ENCODE measurements at regions not wholly inside any gene's neighbourhood (a gene's known extent, or its start where the extent isn't known, plus 50 kb on each side); places are given as distances from the start of the nearest gene placed in this dataset.

- intact Hi-C loops (cut with DNase I): no loop called here
- 92 to 93% methylated on average over 25 of the region's 25 CpGs for WGBS, 2 donors
- ATAC-seq: no peak
- Histone ChIP-seq H3K27ac (no peak overlapping the region), H3K9me3 (peaks cover 0 to 8% (median 3%) of the 10 kb centered on the region in 11 donors), H3K36me3 (no peaks in the 10 kb centered on the region), H3K4me1 (no peaks in the 10 kb centered on the region), H3K4me3 (no peak overlapping the region), H3K27me3 (peaks cover 0 to 6% (median 0%) of the 10 kb centered on the region in 7 donors)
- DNase-seq: no peak
- TF ChIP-seq, protein P1, sequence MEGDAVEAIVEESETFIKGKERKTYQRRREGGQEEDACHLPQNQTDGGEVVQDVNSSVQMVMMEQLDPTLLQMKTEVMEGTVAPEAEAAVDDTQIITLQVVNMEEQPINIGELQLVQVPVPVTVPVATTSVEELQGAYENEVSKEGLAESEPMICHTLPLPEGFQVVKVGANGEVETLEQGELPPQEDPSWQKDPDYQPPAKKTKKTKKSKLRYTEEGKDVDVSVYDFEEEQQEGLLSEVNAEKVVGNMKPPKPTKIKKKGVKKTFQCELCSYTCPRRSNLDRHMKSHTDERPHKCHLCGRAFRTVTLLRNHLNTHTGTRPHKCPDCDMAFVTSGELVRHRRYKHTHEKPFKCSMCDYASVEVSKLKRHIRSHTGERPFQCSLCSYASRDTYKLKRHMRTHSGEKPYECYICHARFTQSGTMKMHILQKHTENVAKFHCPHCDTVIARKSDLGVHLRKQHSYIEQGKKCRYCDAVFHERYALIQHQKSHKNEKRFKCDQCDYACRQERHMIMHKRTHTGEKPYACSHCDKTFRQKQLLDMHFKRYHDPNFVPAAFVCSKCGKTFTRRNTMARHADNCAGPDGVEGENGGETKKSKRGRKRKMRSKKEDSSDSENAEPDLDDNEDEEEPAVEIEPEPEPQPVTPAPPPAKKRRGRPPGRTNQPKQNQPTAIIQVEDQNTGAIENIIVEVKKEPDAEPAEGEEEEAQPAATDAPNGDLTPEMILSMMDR (IDR thresholded peaks at IDR 0.05): no peak
Observed at GRCh38 chr17:28267720-28268609, 51.0 kb upstream of the TMEM97 start.

- intact Hi-C loops (cut with DNase I): no loop called here
- ATAC-seq: no peak
- H3K27me3 ChIP-seq: peaks cover 0 to 13% (median 0%) of the 10 kb centered on the region in 7 donors
- no peaks in the 10 kb centered on the region for H3K36me3 ChIP-seq
- H3K4me1 ChIP-seq: no peaks in the 10 kb centered on the region
- H3K4me3 ChIP-seq: no peak overlapping the region
- WGBS, 2 donors: 76 to 83% methylated on average over 10 of the region's 10 CpGs
- DNase-seq: no peak
- peaks cover 0 to 1% (median 0%) of the 10 kb centered on the region in 11 donors for H3K9me3 ChIP-seq
- TF ChIP-seq, protein P1 (IDR thresholded peaks at IDR 0.05): no peak
- no peak overlapping the region for H3K27ac ChIP-seq
Observed at GRCh38 chr17:28268610-28269313, 50.2 kb upstream of the TMEM97 start.
